WTC11 (cell line): ENCODE measurements at regions not wholly inside any gene's neighbourhood (a gene's known extent, or its start where the extent isn't known, plus 50 kb on each side); places are given as distances from the start of the nearest gene placed in this dataset.

Experiments
- ATAC-seq: fragments of 200-7000 bp; cut with Tn5 transposase; 2 replicates; pipeline ENCODE4 v1.10.0; 2021; ENCODE audit warnings: mild to moderate bottlenecking, moderate library complexity
- CTCF ChIA-PET: fragments of 300-600 bp; sonication (Branson Sonifier 250); formaldehyde crosslinking; loops from one replicate; lab custom pipeline; 2021; ENCODE audit warnings: antibody characterized with exemption; lab: Charles Lee
- POLR2A ChIA-PET: fragments of 350-600 bp; sonication (Branson Sonifier 250); formaldehyde crosslinking; loops from one replicate; lab custom pipeline; 2021; ENCODE audit warnings: antibody characterized with exemption; lab: Charles Lee
- DNase-seq: peaks from one replicate; pipeline ENCODE4 v3.0.0; 2021; ENCODE audit warnings: low spot score
- H3K27ac Mint-ChIP-seq: 2 replicates; pipeline ENCODE4 v1.8.0; 2021; ENCODE audit warnings: mixed read lengths
- H3K27me3 Mint-ChIP-seq: 2 replicates; pipeline ENCODE4 v1.8.0; 2021; ENCODE audit warnings: low read depth, mild to moderate bottlenecking, moderate library complexity, mixed read lengths
- H3K36me3 Mint-ChIP-seq: 2 replicates; pipeline ENCODE4 v1.8.0; 2021; ENCODE audit warnings: mixed read lengths
- H3K4me1 Mint-ChIP-seq: 2 replicates; pipeline ENCODE4 v1.8.0; 2022; ENCODE audit warnings: mixed read lengths
- H3K4me3 Mint-ChIP-seq: 2 replicates; pipeline ENCODE4 v1.8.0; 2021; ENCODE audit warnings: mild to moderate bottlenecking, moderate library complexity, mixed read lengths
- H3K9me3 Mint-ChIP-seq: 2 replicates; pipeline ENCODE4 v1.8.0; 2021; ENCODE audit warnings: mixed read lengths
- ATF1 ChIP-seq: sonication (generic); formaldehyde crosslinking; IDR thresholded peaks from 2 replicates; pipeline ENCODE4 v1.8.1; 2023; ENCODE audit warnings: mild to moderate bottlenecking, moderate library complexity, missing genetic modification reagents
- CREM ChIP-seq: sonication (generic); formaldehyde crosslinking; IDR thresholded peaks from 2 replicates; pipeline ENCODE4 v1.8.1; 2022; ENCODE audit warnings: mild to moderate bottlenecking, missing genetic modification reagents, moderate library complexity
- E2F4 ChIP-seq: sonication (generic); formaldehyde crosslinking; IDR thresholded peaks from 2 replicates; pipeline ENCODE4 v1.8.1; 2022; ENCODE audit warnings: low read depth, mild to moderate bottlenecking, moderate library complexity, missing genetic modification reagents, borderline replicate concordance
- E2F5 ChIP-seq: sonication (generic); formaldehyde crosslinking; IDR thresholded peaks from 2 replicates; pipeline ENCODE4 v1.8.1; 2022; ENCODE audit warnings: mild to moderate bottlenecking, moderate library complexity, missing genetic modification reagents
- FOXK1 ChIP-seq: sonication (generic); formaldehyde crosslinking; IDR thresholded peaks from 2 replicates; pipeline ENCODE4 v1.8.0; 2022; ENCODE audit warnings: mild to moderate bottlenecking, moderate library complexity, missing genetic modification reagents
- GABPB1 ChIP-seq: sonication (generic); formaldehyde crosslinking; IDR thresholded peaks from 2 replicates; pipeline ENCODE4 v1.8.1; 2023; ENCODE audit warnings: mild to moderate bottlenecking, missing genetic modification reagents
- JAZF1 ChIP-seq: fragments of 250-450 bp; sonication (Bioruptor Pico); IDR thresholded peaks from 2 replicates; pipeline ENCODE4 v1.9.0; 2021; ENCODE audit warnings: moderate library complexity, mild to moderate bottlenecking, inconsistent platforms
- MYBL2 ChIP-seq: sonication (generic); formaldehyde crosslinking; IDR thresholded peaks from 2 replicates; pipeline ENCODE4 v1.8.1; 2023; ENCODE audit warnings: mild to moderate bottlenecking, moderate library complexity, missing genetic modification reagents
- NFYB ChIP-seq: sonication (generic); formaldehyde crosslinking; conservative IDR thresholded peaks from 2 replicates; pipeline ENCODE4 v1.8.0; 2022; ENCODE audit warnings: low read depth, missing genetic modification reagents
- NR3C1 ChIP-seq: sonication (generic); formaldehyde crosslinking; conservative IDR thresholded peaks from 2 replicates; pipeline ENCODE4 v1.8.1; 2023; ENCODE audit warnings: low read depth, mild to moderate bottlenecking, missing genetic modification reagents
- PRDM15 ChIP-seq: sonication (generic); formaldehyde crosslinking; IDR thresholded peaks from 2 replicates; pipeline ENCODE4 v1.8.0; 2022; ENCODE audit warnings: missing genetic modification reagents
- PRRX2 ChIP-seq: fragments of 250-450 bp; sonication (Bioruptor Pico); IDR thresholded peaks from 2 replicates; pipeline ENCODE4 v1.8.0; 2021; ENCODE audit warnings: mild to moderate bottlenecking
- RELA ChIP-seq: sonication (generic); formaldehyde crosslinking; IDR thresholded peaks from 2 replicates; pipeline ENCODE4 v1.8.1; 2022; ENCODE audit warnings: missing genetic modification reagents, mild to moderate bottlenecking, borderline replicate concordance
- SOX15 ChIP-seq: fragments of 250-450 bp; sonication (Bioruptor Pico); IDR thresholded peaks from 2 replicates; pipeline ENCODE4 v1.9.0; 2021; ENCODE audit warnings: mild to moderate bottlenecking
- ZNF121 ChIP-seq: sonication (generic); formaldehyde crosslinking; IDR thresholded peaks from 2 replicates; pipeline ENCODE4 v1.8.0; 2023; ENCODE audit warnings: missing genetic modification reagents
- ZNF138 ChIP-seq: sonication (generic); formaldehyde crosslinking; conservative IDR thresholded peaks from 2 replicates; pipeline ENCODE4 v1.8.1; 2022; ENCODE audit warnings: mild to moderate bottlenecking, moderate library complexity, missing genetic modification reagents
- ZNF423 ChIP-seq: fragments of 250-450 bp; sonication (Bioruptor Pico); IDR thresholded peaks from 2 replicates; pipeline ENCODE4 v2.1.2; 2022; ENCODE audit warnings: mild to moderate bottlenecking, moderate library complexity
- TF ChIP-seq, protein P1 (sequence below): sonication (generic); formaldehyde crosslinking; IDR thresholded peaks from 2 replicates; pipeline ENCODE4 v1.8.1; 2022; ENCODE audit warnings: mild to moderate bottlenecking, missing genetic modification reagents, moderate library complexity, borderline replicate concordance
- TF ChIP-seq, protein P2 (sequence below): sonication (generic); formaldehyde crosslinking; IDR thresholded peaks from 2 replicates; pipeline ENCODE4 v1.8.0; 2022; ENCODE audit warnings: mild to moderate bottlenecking, missing genetic modification reagents
- TF ChIP-seq, protein P3 (sequence below): fragments of 250-450 bp; sonication (Bioruptor Pico); IDR thresholded peaks from 2 replicates; pipeline ENCODE4 v1.8.0; 2021; ENCODE audit warnings: mild to moderate bottlenecking

GRCh38 chr2:11011359-11011758 lies 99.6 kb downstream of the KCNF1 start:
- ATAC-seq (no peak), DNase-seq (no peak)
- Mint-ChIP-seq H3K27ac (no peak overlapping the region), H3K36me3 (no peaks in the 10 kb centered on the region), H3K9me3 (peaks cover 24% of the 10 kb centered on the region), H3K27me3 (no peaks in the 10 kb centered on the region; the same call in 1 of the 2 replicates), H3K4me1 (peaks cover 9% of the 10 kb centered on the region), H3K4me3 (no peak overlapping the region)
- TF ChIP-seq, protein P1, sequence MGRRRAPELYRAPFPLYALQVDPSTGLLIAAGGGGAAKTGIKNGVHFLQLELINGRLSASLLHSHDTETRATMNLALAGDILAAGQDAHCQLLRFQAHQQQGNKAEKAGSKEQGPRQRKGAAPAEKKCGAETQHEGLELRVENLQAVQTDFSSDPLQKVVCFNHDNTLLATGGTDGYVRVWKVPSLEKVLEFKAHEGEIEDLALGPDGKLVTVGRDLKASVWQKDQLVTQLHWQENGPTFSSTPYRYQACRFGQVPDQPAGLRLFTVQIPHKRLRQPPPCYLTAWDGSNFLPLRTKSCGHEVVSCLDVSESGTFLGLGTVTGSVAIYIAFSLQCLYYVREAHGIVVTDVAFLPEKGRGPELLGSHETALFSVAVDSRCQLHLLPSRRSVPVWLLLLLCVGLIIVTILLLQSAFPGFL (CRISPR knock-in tag): no peak
- TF ChIP-seq ATF1 (CRISPR knock-in tag) (no peak), ZNF138 (CRISPR knock-in tag) (no peak), NFYB (CRISPR knock-in tag) (no peak), JAZF1 (no peak), NR3C1 (no peak), PRDM15 (CRISPR knock-in tag) (no peak), GABPB1 (CRISPR knock-in tag) (no peak), E2F5 (CRISPR knock-in tag) (no peak), FOXK1 (CRISPR knock-in tag) (no peak), SOX15 (CRISPR knock-in tag) (no peak)
- TF ChIP-seq, protein P2, sequence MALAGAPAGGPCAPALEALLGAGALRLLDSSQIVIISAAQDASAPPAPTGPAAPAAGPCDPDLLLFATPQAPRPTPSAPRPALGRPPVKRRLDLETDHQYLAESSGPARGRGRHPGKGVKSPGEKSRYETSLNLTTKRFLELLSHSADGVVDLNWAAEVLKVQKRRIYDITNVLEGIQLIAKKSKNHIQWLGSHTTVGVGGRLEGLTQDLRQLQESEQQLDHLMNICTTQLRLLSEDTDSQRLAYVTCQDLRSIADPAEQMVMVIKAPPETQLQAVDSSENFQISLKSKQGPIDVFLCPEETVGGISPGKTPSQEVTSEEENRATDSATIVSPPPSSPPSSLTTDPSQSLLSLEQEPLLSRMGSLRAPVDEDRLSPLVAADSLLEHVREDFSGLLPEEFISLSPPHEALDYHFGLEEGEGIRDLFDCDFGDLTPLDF: no peak
- TF ChIP-seq, protein P3, sequence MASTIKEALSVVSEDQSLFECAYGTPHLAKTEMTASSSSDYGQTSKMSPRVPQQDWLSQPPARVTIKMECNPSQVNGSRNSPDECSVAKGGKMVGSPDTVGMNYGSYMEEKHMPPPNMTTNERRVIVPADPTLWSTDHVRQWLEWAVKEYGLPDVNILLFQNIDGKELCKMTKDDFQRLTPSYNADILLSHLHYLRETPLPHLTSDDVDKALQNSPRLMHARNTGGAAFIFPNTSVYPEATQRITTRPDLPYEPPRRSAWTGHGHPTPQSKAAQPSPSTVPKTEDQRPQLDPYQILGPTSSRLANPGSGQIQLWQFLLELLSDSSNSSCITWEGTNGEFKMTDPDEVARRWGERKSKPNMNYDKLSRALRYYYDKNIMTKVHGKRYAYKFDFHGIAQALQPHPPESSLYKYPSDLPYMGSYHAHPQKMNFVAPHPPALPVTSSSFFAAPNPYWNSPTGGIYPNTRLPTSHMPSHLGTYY (CRISPR knock-in tag): no peak
- ChIA-PET CTCF (no interaction called here), POLR2A (no interaction called here)

DNA sequence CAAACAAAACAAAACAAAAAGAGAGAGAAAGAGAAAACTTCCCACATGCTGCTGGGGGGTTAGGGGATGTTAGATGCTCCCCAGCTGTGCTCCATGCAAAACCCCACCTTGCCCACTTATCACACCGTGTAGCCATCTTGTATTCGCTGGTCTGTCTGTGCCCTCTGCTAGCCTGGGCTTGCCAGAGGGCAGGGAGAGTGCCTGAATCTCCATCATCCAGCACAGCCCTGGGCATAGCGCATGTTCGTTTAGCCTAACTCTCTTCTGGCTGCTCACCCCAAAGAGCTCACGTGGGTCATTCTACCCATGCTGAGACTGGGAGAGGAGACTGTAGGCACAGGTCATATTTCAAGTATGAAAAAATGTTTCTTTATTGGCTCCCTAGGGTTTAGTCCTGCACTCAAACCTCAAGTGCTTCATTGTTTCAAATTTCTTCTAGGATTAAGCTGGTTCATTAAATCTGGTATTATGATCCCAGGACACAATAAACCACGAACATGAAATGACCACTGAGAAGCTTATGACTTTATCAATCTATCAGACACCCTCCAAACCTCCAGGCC lies 100.5 kb downstream of the KCNF1 start:
- Mint-ChIP-seq H3K9me3 (peaks cover 24% of the 10 kb centered on the region), H3K27me3 (no peaks in the 10 kb centered on the region; the same call in 1 of the 2 replicates), H3K27ac (no peak overlapping the region), H3K36me3 (no peaks in the 10 kb centered on the region), H3K4me3 (no peak overlapping the region)
- ATAC-seq: no peak
- ChIA-PET CTCF (interaction anchor here (1.3 kb wide), 1 partner anchor 176 kb away, joined by 3 read pairs; no protein-coding TSS in a partner anchor), POLR2A (no interaction called here)
- no peak for DNase-seq
- TF ChIP-seq ZNF121 (CRISPR knock-in tag) (no peak), ZNF423 (no peak), RELA (CRISPR knock-in tag) (no peak), CREM (CRISPR knock-in tag) (no peak), PRRX2 (CRISPR knock-in tag) (no peak), E2F4 (CRISPR knock-in tag) (no peak), MYBL2 (no peak)
- TF ChIP-seq, all 79 proteins: peak for 0
- H3K4me1 Mint-ChIP-seq: peaks cover 9% of the 10 kb centered on the region
